HCT116 (cell line): ENCODE measurements at regions not wholly inside any gene's neighbourhood (a gene's known extent, or its start where the extent isn't known, plus 50 kb on each side); places are given as distances from the start of the nearest gene placed in this dataset.

Experiments
- ATAC-seq: fragments of 200-7000 bp; cut with Tn5 transposase; 2 replicates; pipeline ENCODE4 v1.9.1; 2020; ENCODE audit warnings: mild to moderate bottlenecking, moderate library complexity
- BruUV-seq: library from RNA; stranded (reverse); fragments of 400-500 nt; replicated peaks from 2 replicates; lab custom pipeline; 2021; lab: Mats Ljungman, UMichigan
- CTCF ChIA-PET: fragments of 300-600 bp; sonication (Branson Sonifier 250); formaldehyde crosslinking; loops from one replicate; lab custom pipeline; 2021; ENCODE audit warnings: antibody characterized with exemption; lab: Charles Lee
- POLR2A ChIA-PET: fragments of 300-600, 350-600 bp; sonication (Branson Sonifier 250); formaldehyde crosslinking; loops from one replicate; lab custom pipeline; 2021; ENCODE audit warnings: antibody characterized with exemption; lab: Charles Lee
- RAD21 ChIA-PET, 2 experiments: fragments of 300-600 bp; sonication (Branson Sonifier 250); formaldehyde crosslinking; loops; one replicate each; lab custom pipeline; 2023; ENCODE audit warnings: low total read pairs in 2 of 2; ENCODE audit not compliant: uncharacterized antibody in 2 of 2, unreplicated experiment in 2 of 2, low non-redundant PET in 1 of 2; lab: Charles Lee
- DNase-seq: peaks from one replicate; pipeline ENCODE4 v3.0.0-alpha.2; 2010; ENCODE audit warnings: low read depth, low spot score
- H2AFZ ChIP-seq: fragments of 200-600 bp; shearing (Covaris generic), sonication (generic); 2 replicates; pipeline ENCODE4 v1.6.1; 2017; ENCODE audit warnings: low read depth, mixed run types, mixed read lengths, antibody characterized with exemption, low read length; ENCODE audit not compliant: poor library complexity, severe bottlenecking
- H3K27ac ChIP-seq: 2 replicates; pipeline ENCODE4 v1.5.1; 2012; ENCODE audit warnings: low read depth, low read length
- H3K27me3 ChIP-seq: fragments of 200-600 bp; sonication (generic); 2 replicates; pipeline ENCODE4 v1.6.1; 2016; ENCODE audit warnings: mixed run types, low read length, mixed read lengths; ENCODE audit not compliant: insufficient read depth
- H3K36me3 ChIP-seq, 2 experiments: fragments of 200-500 bp in 1 of 2; fragments of 200-600 bp in 1 of 2; sonication (Bioruptor generic) in 1 of 2; sonication (generic) in 1 of 2; 2 replicates each; pipeline versions ENCODE4 v1.5.1 to v1.6.1; 2014 to 2016; ENCODE audit warnings: low read length in 2 of 2, inconsistent platforms in 1 of 2, mixed read lengths in 1 of 2, mixed run types in 1 of 2; ENCODE audit not compliant: insufficient read depth in 2 of 2, control insufficient read depth in 1 of 2
- H3K4me1 ChIP-seq, 2 experiments: fragments of 200-600 bp in 1 of 2; sonication (generic) in 1 of 2; 2 replicates each; pipeline versions ENCODE4 v1.5.1 to v1.6.1; 2012 to 2017; ENCODE audit warnings: low read length in 2 of 2, inconsistent platforms in 1 of 2, mild to moderate bottlenecking in 1 of 2, mixed read lengths in 1 of 2, mixed run types in 1 of 2, moderate library complexity in 1 of 2; ENCODE audit not compliant: insufficient read depth in 2 of 2, control insufficient read depth in 1 of 2
- H3K4me2 ChIP-seq: fragments of 200-600 bp; sonication (generic); 2 replicates; pipeline ENCODE4 v1.6.1; 2017; ENCODE audit warnings: mixed run types, low read length, mixed read lengths
- H3K4me3 ChIP-seq, 2 experiments: fragments of 200-600 bp in 1 of 2; sonication (generic) in 1 of 2; replicated peaks in 1 of 2; 2 replicates each; pipeline ENCODE4 v1.5.1; 2011 to 2016; ENCODE audit warnings: low read length in 2 of 2, control low read depth in 1 of 2, low read depth in 1 of 2, mild to moderate bottlenecking in 1 of 2, mixed read lengths in 1 of 2, mixed run types in 1 of 2
- H3K79me2 ChIP-seq: fragments of 200-600 bp; sonication (generic); 2 replicates; pipeline ENCODE4 v1.6.1; 2017; ENCODE audit warnings: mild to moderate bottlenecking, mixed run types, low read length, moderate library complexity, mixed read lengths; ENCODE audit not compliant: insufficient read depth
- H3K9ac ChIP-seq: fragments of 200-600 bp; sonication (generic); 2 replicates; pipeline ENCODE4 v1.6.1; 2016; ENCODE audit warnings: low read length, mixed read lengths
- H3K9me2 ChIP-seq: fragments of 200-600 bp; sonication (generic), shearing (Covaris generic); 2 replicates; pipeline ENCODE4 v1.6.1; 2017; ENCODE audit warnings: mixed run types, mild to moderate bottlenecking, moderate library complexity; ENCODE audit not compliant: insufficient read depth
- H3K9me3 ChIP-seq, 2 experiments: fragments of 200-500 bp in 1 of 2; fragments of 200-600 bp in 1 of 2; sonication (Bioruptor generic) in 1 of 2; sonication (generic) in 1 of 2; 2 replicates each; pipeline ENCODE4 v1.6.1; 2014 to 2017; ENCODE audit warnings: low read length in 2 of 2, mixed read lengths in 2 of 2, inconsistent platforms in 1 of 2, low read depth in 1 of 2, mild to moderate bottlenecking in 1 of 2, mixed run types in 1 of 2, moderate library complexity in 1 of 2; ENCODE audit not compliant: control insufficient read depth in 1 of 2, insufficient read depth in 1 of 2
- H4K20me1 ChIP-seq: fragments of 200-600 bp; sonication (generic), shearing (Covaris generic); 2 replicates; pipeline ENCODE4 v1.6.1; 2017; ENCODE audit warnings: mixed run types, mild to moderate bottlenecking, moderate library complexity; ENCODE audit not compliant: insufficient read depth
- ATF3 ChIP-seq: IDR thresholded peaks from 2 replicates; pipeline ENCODE4 v1.6.1; 2012
- CBX3 ChIP-seq: IDR thresholded peaks from 2 replicates; pipeline ENCODE4 v1.6.1; 2012; ENCODE audit warnings: low read depth
- CEBPB ChIP-seq: IDR thresholded peaks from 2 replicates; pipeline ENCODE4 v1.6.1; 2012; ENCODE audit warnings: low read depth
- CTCF ChIP-seq, 3 experiments: fragments of 200-600 bp in 1 of 3; sonication (generic) in 1 of 3; IDR thresholded peaks in 2 of 3; conservative IDR thresholded peaks in 1 of 3; 2 replicates each; pipeline ENCODE4 v1.5.1; 2012 to 2017; ENCODE audit warnings: low read depth in 2 of 3, low read length in 2 of 3, antibody characterized with exemption in 1 of 3, borderline replicate concordance in 1 of 3, control low read depth in 1 of 3, mild to moderate bottlenecking in 1 of 3, mixed read lengths in 1 of 3, mixed run types in 1 of 3, moderate library complexity in 1 of 3; ENCODE audit not compliant: insufficient read depth in 1 of 3
- EGR1 ChIP-seq: IDR thresholded peaks from 2 replicates; pipeline ENCODE4 v1.6.1; 2012; ENCODE audit warnings: low read depth
- EZH2 ChIP-seq: fragments of 200-600 bp; sonication (generic); IDR thresholded peaks from 2 replicates; pipeline ENCODE4 v1.6.1; 2017; ENCODE audit warnings: antibody characterized with exemption, mixed run types
- EZH2phosphoT487 ChIP-seq: fragments of 200-600 bp; IDR thresholded peaks from 2 replicates; pipeline ENCODE4 v1.6.1; 2018; ENCODE audit warnings: antibody characterized with exemption, borderline replicate concordance
- FOSL1 ChIP-seq: IDR thresholded peaks from 2 replicates; pipeline ENCODE4 v1.6.1; 2012; ENCODE audit warnings: low read depth
- JUND ChIP-seq: IDR thresholded peaks from 2 replicates; pipeline ENCODE4 v1.6.1; 2012
- MAX ChIP-seq: IDR thresholded peaks from 2 replicates; pipeline ENCODE4 v1.6.1; 2012
- POLR2A ChIP-seq: IDR thresholded peaks from 2 replicates; pipeline ENCODE4 v1.7.0; 2011; ENCODE audit warnings: borderline replicate concordance; ENCODE audit not compliant: insufficient read depth, insufficient read length; ENCODE audit errors: extremely low read depth
- POLR2AphosphoS5 ChIP-seq: IDR thresholded peaks from 2 replicates; pipeline ENCODE4 v1.6.1; 2011; ENCODE audit warnings: mild to moderate bottlenecking, low read depth, low read length, moderate library complexity
- RAD21 ChIP-seq: IDR thresholded peaks from 2 replicates; pipeline ENCODE4 v1.6.1; 2012; ENCODE audit warnings: low read depth, mild to moderate bottlenecking
- REST ChIP-seq: IDR thresholded peaks from 2 replicates; pipeline ENCODE4 v1.6.1; 2012; ENCODE audit warnings: low read depth
- SIN3A ChIP-seq: IDR thresholded peaks from 2 replicates; pipeline ENCODE4 v1.6.1; 2012; ENCODE audit warnings: low read depth
- SP1 ChIP-seq: IDR thresholded peaks from 2 replicates; pipeline ENCODE4 v1.6.1; 2012; ENCODE audit warnings: low read depth
- SRF ChIP-seq: IDR thresholded peaks from 2 replicates; pipeline ENCODE4 v1.6.1; 2012; ENCODE audit warnings: low read depth
- ZBTB33 ChIP-seq: IDR thresholded peaks from 2 replicates; pipeline ENCODE4 v1.6.1; 2011; ENCODE audit warnings: mild to moderate bottlenecking, low read length, moderate library complexity; ENCODE audit not compliant: insufficient replicate concordance; ENCODE audit errors: extremely low read depth
- ZFX ChIP-seq: fragments of 450-650 bp; IDR thresholded peaks from 2 replicates; pipeline ENCODE4 v1.6.1; 2017
- intact Hi-C: fragments of 100-400 bp; cut with micrococcal nuclease; formaldehyde crosslinking; loops from 2 replicates; pipeline ENCODE4 v1.10.0; 2022

GRCh38 chr21:27586326-27586725 lies 619.4 kb upstream of the ADAMTS5 start:
- TF ChIP-seq EZH2 (no peak), FOSL1 (no peak), POLR2AphosphoS5 (no peak), CEBPB (no peak), ZFX (no peak), ZBTB33 (no peak), CBX3 (no peak), CTCF (IDR thresholded peaks at IDR 0.05 in 2 of 3, conservative IDR thresholded peaks at IDR 0.05 in 1 of 3; ENCODE audit: borderline replicate concordance in 1 of 3, insufficient read depth in 1 of 3, low read depth in 2 of 3, low read length in 2 of 3) (no peak), SIN3A (no peak), ATF3 (no peak), EGR1 (no peak), JUND (no peak), POLR2A (no peak), SRF (no peak), REST (no peak), EZH2phosphoT487 (no peak), SP1 (no peak), MAX (no peak), RAD21 (no peak)
- peaks cover 18% of the 10 kb centered on the region in 2 experiments; a peak in 2 of 4 replicates for H3K9me3 ChIP-seq
- ChIA-PET CTCF (no interaction called here), RAD21 (no interaction called here), POLR2A (no interaction called here)
- H3K4me2 ChIP-seq, result no peak overlapping the region
- ATAC-seq (no peak), DNase-seq (no peak)
- intact Hi-C loops, result no loop called here
- H3K9ac ChIP-seq, result no peak overlapping the region
- H3K4me1 ChIP-seq, result no peaks in the 10 kb centered on the region
- no peaks in the 10 kb centered on the region for H3K27me3 ChIP-seq
- no peak overlapping the region for H3K27ac ChIP-seq
- no peaks in the 10 kb centered on the region for H3K79me2 ChIP-seq
- H3K36me3 ChIP-seq, result no peaks in the 10 kb centered on the region
- no peaks in the 10 kb centered on the region for H4K20me1 ChIP-seq
- H3K9me2 ChIP-seq, result no peaks in the 10 kb centered on the region
- no peak overlapping the region for H3K4me3 ChIP-seq
- no peak overlapping the region for H2AFZ ChIP-seq
- BruUV-seq, result no TSS peak
